AG04450 (cell line): ENCODE measurements at regions not wholly inside any gene's neighbourhood (a gene's known extent, or its start where the extent isn't known, plus 50 kb on each side); places are given as distances from the start of the nearest gene placed in this dataset.

Experiments
- CTCF ChIA-PET: fragments of 300-600, 350-600 bp; formaldehyde crosslinking; extraction: SDS; loops from one replicate; lab custom pipeline; 2022; ENCODE audit warnings: antibody characterized with exemption, inconsistent platforms; lab: Charles Lee
- POLR2A ChIA-PET: fragments of 350-600 bp; formaldehyde crosslinking; extraction: SDS; loops from one replicate; lab custom pipeline; 2021; ENCODE audit warnings: antibody characterized with exemption, inconsistent platforms; lab: Yijun Ruan, JAX
- DNase-seq: peaks from one replicate; pipeline ENCODE4 v3.0.0-alpha.2; 2011; ENCODE audit warnings: low read depth, low spot score
- H3K27ac ChIP-seq: one replicate; pipeline ENCODE4 v1.5.1; 2012; ENCODE audit warnings: low read depth, low read length, control low read depth
- H3K27me3 ChIP-seq: one replicate; pipeline ENCODE4 v1.6.0; 2012; ENCODE audit warnings: low read length; ENCODE audit not compliant: control insufficient read depth, insufficient read depth
- H3K4me3 ChIP-seq: 2 replicates; pipeline ENCODE4 v1.5.1; 2011; ENCODE audit warnings: mild to moderate bottlenecking, low read depth, low read length, control low read depth
- H3K9me3 ChIP-seq: 2 replicates; pipeline ENCODE4 v1.5.1; 2012; ENCODE audit warnings: low read length; ENCODE audit not compliant: control insufficient read depth, insufficient read depth
- TF ChIP-seq, protein P1 (sequence below): IDR thresholded peaks from 2 replicates; pipeline ENCODE4 v1.5.1; 2011; ENCODE audit warnings: low read depth, low read length, control low read depth, inconsistent platforms

DNA sequence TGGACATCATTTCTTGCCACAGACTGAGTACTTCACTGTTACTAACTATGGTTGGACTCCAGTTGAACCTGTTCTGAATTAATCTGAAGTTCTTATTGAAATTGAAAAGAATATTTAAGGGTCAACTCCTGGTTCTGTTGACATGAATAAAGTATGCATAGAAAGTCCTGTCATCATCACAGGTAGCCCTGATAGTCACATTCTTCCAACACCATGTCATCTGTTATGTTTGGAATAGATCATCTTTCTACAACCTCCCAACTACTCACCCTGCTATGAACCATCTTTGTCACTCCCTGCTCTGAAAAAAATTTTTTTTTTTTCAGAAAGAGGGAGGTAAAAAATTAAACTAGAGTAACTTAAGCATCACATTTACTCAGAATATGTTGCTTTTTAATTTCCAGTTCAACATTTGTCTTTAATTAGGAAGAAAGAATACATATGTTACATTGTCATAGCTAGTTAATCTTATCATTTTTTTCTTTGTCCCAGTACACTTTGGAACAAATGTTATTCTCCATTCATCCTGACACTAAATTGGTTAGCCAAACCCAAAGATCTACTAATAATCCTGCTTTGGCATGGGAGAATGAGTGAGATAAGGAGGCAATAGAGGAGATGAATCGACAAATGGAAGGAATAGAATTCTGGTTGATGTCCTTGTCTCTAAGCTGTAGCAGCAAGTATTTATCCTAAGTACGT is 775.1 kb upstream of the NRSN1 start:
- no peak overlapping the region for H3K27ac ChIP-seq
- no peaks in the 10 kb centered on the region for H3K27me3 ChIP-seq
- no peaks in the 10 kb centered on the region for H3K9me3 ChIP-seq
- no peak for DNase-seq
- CTCF ChIA-PET: no interaction called here
- TF ChIP-seq, protein P1, sequence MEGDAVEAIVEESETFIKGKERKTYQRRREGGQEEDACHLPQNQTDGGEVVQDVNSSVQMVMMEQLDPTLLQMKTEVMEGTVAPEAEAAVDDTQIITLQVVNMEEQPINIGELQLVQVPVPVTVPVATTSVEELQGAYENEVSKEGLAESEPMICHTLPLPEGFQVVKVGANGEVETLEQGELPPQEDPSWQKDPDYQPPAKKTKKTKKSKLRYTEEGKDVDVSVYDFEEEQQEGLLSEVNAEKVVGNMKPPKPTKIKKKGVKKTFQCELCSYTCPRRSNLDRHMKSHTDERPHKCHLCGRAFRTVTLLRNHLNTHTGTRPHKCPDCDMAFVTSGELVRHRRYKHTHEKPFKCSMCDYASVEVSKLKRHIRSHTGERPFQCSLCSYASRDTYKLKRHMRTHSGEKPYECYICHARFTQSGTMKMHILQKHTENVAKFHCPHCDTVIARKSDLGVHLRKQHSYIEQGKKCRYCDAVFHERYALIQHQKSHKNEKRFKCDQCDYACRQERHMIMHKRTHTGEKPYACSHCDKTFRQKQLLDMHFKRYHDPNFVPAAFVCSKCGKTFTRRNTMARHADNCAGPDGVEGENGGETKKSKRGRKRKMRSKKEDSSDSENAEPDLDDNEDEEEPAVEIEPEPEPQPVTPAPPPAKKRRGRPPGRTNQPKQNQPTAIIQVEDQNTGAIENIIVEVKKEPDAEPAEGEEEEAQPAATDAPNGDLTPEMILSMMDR: no peak
- POLR2A ChIA-PET: no interaction called here
- no peak overlapping the region for H3K4me3 ChIP-seq

DNA sequence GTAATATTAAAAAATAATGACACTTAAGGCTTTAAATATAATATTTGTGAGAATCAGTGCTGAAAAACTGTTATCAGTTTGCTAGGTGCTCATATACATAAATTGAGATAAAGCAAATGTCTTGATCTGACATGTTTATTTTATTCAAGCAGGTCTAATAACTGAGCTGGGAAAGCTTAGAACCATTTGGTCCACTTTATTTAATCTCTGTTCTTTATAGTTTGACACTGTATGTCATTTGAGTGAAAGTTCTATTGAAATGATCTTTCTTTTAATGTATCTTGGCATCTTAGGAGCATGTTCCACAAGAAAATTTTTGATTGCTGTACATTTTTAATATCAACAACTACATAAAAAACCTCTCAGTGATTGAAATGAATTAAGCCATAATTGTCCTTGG is 772.0 kb upstream of the NRSN1 start:
- DNase-seq: no peak
- Histone ChIP-seq H3K4me3 (no peak overlapping the region), H3K27ac (no peak overlapping the region), H3K27me3 (no peaks in the 10 kb centered on the region), H3K9me3 (no peaks in the 10 kb centered on the region)
- ChIA-PET POLR2A (no interaction called here), CTCF (no interaction called here)
- TF ChIP-seq, protein P1: no peak

DNA sequence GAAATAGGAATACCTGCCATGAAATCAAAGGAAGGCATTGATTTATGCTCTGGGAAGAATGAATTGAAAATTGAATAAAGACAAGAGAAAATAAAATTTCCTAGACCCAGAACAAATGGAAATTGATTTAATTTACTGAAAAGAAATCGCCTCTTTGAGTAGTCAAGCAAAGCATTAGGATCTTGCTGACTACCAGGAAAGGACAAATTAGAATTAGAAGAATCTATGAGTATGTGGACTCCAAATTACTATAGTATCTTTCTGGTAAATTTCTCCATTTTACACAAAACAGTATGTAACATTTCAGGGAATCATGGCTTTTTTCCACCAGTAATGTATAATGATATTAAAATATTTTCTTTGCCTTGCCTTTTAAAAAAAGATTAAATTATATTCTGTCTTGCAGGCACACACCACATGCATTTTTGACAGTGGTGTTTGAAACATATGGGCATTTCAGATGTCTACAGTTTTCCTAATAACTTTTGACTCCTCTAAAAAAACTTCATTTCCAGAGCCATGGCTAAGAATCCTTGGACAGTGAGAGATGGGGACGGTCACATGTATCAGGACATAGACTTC is 768.7 kb upstream of the NRSN1 start:
- POLR2A ChIA-PET: no interaction called here
- no peak overlapping the region for H3K27ac ChIP-seq
- no peak overlapping the region for H3K4me3 ChIP-seq

DNA sequence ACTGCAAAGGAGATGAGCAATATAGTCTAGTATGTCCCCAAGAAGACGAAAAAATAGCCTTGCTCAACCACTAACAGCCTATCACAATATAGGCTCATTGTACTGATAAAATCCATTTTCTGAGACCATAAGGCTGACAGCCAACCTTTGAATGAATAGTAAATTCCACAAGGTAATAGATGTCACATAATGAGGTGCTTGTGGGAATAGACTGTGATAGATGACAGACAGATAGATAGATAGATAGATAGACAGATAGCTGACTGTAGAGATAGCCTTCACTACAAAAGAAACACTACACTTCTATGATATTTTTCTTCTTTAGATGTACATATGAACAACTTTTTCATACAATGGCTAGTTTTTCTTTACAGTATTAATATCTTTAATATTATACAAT is 760.3 kb upstream of the NRSN1 start:
- H3K27ac ChIP-seq: no peak overlapping the region
- POLR2A ChIA-PET: no interaction called here
- H3K4me3 ChIP-seq: no peak overlapping the region
- CTCF ChIA-PET: no interaction called here
- TF ChIP-seq, protein P1: no peak
- no peak for DNase-seq
- no peaks in the 10 kb centered on the region for H3K27me3 ChIP-seq
- H3K9me3 ChIP-seq: no peaks in the 10 kb centered on the region

More for the DNA sequence above, 768.7 kb upstream of the NRSN1 start:
- no peaks in the 10 kb centered on the region for H3K9me3 ChIP-seq
- no peak for DNase-seq
- CTCF ChIA-PET: no interaction called here
- TF ChIP-seq, protein P1: no peak
- H3K27me3 ChIP-seq: no peaks in the 10 kb centered on the region

DNA sequence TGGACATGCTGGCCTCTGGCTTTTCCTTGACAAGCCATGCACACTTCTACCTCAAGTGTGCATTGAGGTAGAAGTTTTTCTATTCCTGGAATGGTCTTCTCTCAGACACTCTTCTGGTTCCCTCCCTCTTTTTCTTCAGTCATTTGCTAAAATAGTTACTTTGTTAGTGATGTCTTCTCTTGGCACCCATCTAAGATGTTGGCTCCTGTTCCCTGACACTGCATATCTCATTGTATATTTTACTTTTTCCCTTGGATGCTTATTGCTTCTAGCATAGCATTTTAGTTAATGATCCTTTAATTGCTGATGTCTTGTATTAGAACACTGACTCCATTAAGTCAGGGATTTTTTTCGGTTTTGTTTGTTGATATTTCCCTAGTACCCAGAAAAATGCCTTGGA is 758.7 kb upstream of the NRSN1 start:
- CTCF ChIA-PET: no interaction called here
- TF ChIP-seq, protein P1: no peak
- H3K9me3 ChIP-seq: no peaks in the 10 kb centered on the region
- no peak overlapping the region for H3K27ac ChIP-seq
- H3K4me3 ChIP-seq: no peak overlapping the region
- POLR2A ChIA-PET: no interaction called here
- DNase-seq: no peak
- no peaks in the 10 kb centered on the region for H3K27me3 ChIP-seq
